ENCODE measurements at regions not wholly inside any gene's neighbourhood (a gene's known extent, or its start where the extent isn't known, plus 50 kb on each side); places are given as distances from the start of the nearest gene placed in this dataset.

GRCh38 chr10:106309376-106309775 is 855.1 kb downstream of the SORCS1 start:
- TF ChIP-seq POLR2AphosphoS5 (IDR thresholded peaks at IDR 0.05), result no peak
- no peak for TF ChIP-seq POLR2A (IDR thresholded peaks at IDR 0.05)
